A204.1 (cell line): ENCODE measurements at regions not wholly inside any gene's neighbourhood (a gene's known extent, or its start where the extent isn't known, plus 50 kb on each side); places are given as distances from the start of the nearest gene placed in this dataset.
"Not testable (repeated sequence)": the region's sequence is repeated elsewhere in the genome, so short reads cannot be mapped to it uniquely, and the experiment has no call there.

Experiments
- FAIRE-seq: peaks from 2 replicates; lab custom pipeline; 2012; peaks lifted over from hg19 to GRCh38; lab: Jason Lieb, UNC

DNA sequence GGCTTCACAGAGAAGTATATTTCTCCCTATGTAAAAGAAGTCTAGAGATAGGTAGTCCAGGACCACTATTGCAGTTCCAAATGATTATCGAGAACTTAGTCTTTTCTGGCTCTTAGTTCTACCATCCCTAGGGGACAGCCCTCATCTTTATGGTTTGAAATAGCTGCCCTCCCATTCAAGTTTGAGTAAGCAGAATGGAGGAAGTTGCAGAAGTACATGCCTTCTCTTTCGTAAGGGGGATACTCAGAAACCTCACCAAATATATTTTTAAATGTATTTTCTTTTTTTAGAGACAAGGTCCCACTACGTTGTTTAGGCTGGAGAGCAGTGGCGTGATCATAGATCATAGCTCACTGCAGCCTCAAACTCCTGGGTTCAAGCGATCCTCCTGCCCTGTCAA is 236.8 kb upstream of the RREB1 start:
- FAIRE-seq = no peak

DNA sequence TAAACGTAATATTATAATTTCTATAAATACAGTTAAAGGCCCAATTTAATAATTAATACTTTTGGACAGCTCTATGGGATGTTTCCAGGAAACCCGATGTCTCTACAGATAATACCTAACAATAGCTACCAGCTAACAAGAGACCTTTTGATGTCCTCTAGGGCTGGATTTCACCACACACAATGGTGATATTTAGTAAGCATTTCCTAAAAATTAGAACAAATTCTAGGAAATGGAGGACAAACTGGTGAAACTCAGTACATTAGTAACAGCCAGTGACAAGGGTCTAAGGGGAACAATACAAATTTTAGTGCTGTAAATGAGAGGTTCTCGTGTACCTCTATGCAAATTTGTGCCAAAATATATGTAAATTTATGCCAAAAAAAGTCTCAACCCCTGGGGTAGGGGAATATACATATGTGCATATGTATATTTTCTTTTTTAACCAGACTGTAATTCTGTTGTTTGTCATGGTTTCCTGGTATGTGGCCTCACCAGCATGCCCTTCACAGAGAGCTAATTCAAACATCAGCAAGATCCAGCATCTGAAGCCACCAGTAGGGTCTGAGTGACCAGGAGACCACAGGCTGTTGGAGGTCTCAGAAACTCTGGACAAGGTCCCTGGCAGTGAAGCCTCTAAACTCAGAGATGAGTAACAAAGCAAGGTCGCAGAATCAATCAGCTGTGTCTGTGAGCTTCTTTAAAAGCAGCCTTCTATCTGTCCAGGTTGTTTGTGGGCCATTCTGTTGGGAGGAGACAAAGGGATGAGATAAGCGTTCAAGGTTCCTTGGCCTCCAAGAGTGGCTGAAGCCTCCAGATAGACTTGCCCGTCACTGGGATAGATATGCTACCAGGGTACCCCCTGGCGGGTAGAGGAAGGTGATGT is 235.1 kb upstream of the RREB1 start:
- no peak for FAIRE-seq

- no peak for FAIRE-seq
These were observed 234.0 kb upstream of the RREB1 start for GRCh38 chr6:6873778-6874177.

- no peak for FAIRE-seq
These were observed 231.8 kb upstream of the RREB1 start for GRCh38 chr6:6875818-6876470.

DNA sequence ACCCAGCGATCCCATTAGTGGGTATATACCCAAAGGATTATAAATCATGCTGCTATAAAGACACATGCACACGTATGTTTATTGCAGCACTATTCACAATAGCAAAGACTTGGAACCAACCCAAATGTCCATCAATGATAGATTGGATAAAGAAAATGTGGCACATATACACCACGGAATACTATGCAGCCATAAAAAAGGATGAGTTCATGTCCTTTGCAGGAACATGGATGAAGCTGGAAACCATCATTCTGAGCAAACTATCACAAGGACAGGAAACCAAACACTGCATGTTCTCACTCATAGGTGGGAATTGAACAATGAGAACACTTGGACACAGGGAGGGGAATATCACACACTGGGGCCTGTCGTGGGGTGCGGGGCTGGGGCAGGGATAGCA is 230.0 kb upstream of the RREB1 start:
- not testable (repeated sequence) for FAIRE-seq

GRCh38 chr6:6878887-6879585 is 228.7 kb upstream of the RREB1 start:
- no peak for FAIRE-seq

DNA sequence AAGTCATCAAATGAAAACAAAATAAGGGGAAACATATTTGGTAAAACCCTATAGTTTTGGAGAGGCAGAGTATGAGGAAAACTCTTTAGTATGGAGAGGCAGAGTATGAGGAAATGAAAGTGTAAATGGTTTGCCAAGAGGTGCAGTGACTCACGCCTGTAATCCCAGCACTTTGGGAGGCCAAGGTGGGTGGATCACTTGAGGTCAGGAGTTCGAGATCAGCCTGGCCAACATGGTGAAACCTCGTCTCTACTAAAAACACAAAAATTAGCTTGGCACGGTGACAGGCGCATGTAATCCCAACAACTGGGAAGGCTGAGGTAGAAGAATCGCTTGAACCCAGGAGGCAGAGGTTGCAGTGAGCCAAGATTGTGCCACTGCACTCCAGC is 228.2 kb upstream of the RREB1 start:
- not testable (repeated sequence) for FAIRE-seq

DNA sequence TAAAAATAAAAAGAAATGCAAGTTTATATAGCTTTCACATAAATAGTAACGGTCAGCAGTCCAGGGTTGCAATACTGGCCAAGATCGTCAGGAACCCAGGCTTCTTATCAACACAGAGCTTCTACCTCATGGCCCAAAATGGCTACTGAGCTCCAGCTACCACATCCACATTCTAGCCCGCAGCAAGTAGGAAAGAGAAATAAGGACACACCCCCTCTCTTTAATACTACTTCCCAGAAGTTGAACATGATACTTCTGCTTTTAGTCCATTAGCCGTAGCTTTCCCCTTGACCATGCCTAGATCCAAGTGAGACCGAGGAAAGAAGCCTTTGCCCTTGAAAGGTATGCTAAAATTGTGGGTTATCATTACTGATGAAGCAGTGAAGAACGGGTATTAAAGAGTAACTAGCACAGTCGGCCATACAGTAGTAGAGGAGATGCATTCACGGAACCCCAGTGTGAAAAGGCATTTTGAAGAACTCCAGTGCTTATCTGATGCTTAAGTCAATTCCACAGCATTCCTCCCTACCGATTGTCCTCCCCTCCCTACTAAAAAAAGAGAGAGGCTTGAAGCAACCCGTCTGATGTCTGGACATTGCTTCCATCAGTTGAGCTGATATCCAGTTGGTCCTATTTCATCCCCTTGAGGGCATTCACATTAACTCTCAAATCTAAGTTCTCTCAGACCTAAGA is 226.9 kb upstream of the RREB1 start:
- no peak for FAIRE-seq

DNA sequence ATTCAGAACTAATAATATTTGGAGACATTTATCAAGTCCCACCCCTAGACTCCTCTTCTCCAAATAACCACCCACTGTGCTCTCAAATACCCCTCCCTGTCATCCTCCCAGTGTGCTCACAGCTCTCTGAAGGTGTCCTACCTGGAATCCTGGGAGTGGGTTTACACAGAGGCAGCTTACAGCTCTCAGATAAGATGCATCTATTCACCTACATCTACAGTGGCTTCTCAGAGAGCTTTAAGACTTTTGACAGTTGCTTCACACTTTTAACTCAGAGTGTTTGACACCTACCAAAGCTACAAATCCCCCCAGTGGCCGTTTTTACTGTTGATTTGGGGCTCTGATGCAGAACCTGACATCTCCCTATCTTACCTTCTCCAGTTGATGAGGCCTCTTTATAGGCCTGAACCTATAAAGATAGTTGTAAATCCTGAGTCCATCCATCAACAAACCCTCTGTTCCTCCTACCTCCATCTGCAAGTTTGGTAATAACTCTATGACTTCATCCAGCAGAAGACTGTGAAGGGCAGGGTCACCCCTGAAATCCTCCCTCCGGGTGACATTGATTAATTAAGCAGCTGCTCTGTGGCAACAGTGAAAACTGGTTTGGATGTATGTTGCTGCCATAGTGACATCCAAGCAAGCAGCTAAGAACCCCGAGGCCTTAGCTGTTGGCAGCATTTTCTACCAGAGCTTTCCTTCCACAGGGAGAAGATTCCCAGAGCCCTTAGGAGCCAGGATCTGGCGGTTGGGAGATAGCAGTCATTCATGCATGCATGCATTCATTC is 226.1 kb upstream of the RREB1 start:
- no peak for FAIRE-seq

- FAIRE-seq = no peak
These were observed 225.2 kb upstream of the RREB1 start for GRCh38 chr6:6882592-6882991.

DNA sequence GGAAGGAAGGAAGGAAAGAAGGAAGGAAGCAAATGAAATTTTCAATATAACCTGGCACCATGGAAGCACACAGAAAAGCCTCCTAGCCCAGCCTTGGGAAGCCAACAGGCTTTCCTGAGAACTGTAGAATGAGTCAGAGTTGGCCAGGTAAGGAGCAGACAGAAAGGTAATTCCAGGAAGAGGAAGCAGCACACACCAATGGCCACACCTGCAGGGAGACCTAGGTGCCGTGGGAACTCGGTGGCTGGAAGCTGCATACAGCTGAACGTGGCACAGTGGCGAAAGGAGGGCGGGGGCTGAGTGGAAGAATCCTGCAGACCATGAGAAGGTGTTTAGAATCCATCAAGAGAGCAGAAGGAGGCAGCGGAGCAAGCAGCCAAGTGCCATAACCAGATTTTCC is 224.8 kb upstream of the RREB1 start:
- no peak for FAIRE-seq

- FAIRE-seq = no peak
These were observed 223.6 kb upstream of the RREB1 start for GRCh38 chr6:6884193-6884627.

DNA sequence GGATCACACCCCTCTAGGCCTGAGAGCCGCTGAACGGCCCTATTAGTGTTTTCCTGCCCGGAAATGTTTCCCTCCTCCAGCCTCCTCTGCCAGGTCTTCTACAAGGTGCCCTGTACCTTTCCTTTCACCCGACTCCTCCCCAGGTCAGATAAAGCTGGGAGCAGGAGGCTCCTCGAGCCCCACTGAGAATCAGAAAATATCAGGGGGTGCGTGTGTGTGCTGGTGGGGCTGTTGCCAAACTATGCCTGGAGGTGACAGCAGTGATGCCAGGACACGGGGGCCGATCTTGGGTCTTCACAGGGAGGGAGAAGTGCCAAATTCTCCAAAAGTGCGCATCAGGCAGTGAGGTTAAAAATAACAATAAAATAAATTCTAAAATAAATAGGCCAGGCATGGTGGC is 222.8 kb upstream of the RREB1 start:
- no peak for FAIRE-seq

- FAIRE-seq = no peak
These were observed 222.1 kb upstream of the RREB1 start for GRCh38 chr6:6885521-6886170.

- FAIRE-seq = no peak
These were observed 221.4 kb upstream of the RREB1 start for GRCh38 chr6:6886171-6886885.

- FAIRE-seq = no peak
These were observed 220.9 kb upstream of the RREB1 start for GRCh38 chr6:6886886-6887285.

DNA sequence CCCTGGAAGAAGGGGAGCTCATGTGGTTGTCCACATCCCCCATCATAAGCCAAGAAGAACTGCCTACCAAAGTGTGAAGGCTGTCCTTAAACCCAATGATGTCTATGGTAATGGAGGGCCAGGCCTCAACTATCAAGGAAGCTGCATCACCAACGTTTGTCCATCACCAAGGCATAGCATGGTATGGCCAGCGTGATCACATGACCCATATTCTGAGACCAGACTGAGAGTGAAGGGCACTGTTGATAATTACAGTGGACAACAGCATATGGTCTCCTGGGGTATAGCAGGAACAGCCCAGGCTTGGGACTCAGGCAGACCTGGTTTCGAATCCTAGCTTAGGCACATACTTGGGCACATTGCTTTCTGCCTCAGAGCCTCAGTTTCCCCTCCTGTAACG is 218.2 kb upstream of the RREB1 start:
- no peak for FAIRE-seq

GRCh38 chr6:6890400-6890858 is 217.3 kb upstream of the RREB1 start:
- FAIRE-seq = no peak

- no peak for FAIRE-seq
These were observed 216.5 kb upstream of the RREB1 start for GRCh38 chr6:6891125-6891721.

DNA sequence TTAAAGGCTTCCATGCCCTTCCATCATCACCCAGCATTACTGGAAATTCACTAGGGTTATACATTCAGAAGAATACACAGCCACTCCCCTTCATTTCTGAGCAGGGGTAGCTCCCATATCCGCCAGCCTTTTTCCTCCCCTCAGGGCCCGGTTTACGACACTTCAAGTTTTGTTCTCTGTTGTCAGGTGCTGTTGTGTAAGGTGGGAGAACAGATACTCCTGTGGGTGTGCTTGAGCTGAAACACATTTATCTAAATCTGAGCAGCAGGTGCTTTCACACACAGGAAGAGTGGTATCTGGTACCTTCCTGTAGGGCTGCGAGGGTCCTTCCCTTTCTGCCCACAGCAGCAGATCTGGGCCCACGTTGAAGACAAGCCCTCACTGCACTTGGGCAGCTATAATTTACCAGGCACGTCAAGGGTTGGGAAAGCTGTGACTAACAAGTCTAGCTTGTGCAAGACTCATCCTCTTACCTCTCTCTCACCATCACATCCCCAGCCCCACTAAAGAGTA is 215.8 kb upstream of the RREB1 start:
- FAIRE-seq = no peak
